ENCODE measurements at regions not wholly inside any gene's neighbourhood (a gene's known extent, or its start where the extent isn't known, plus 50 kb on each side); places are given as distances from the start of the nearest gene placed in this dataset.

- no peak overlapping the region for H3K4me3 ChIP-seq (ENCODE audit: low read depth, low read length)
- no peak for TF ChIP-seq CTCF (IDR thresholded peaks at IDR 0.05; ENCODE audit: low read depth, low read length)
- in situ Hi-C loops (cut with HindIII; ENCODE audit: low sequenced_read_pairs), result no loop called here
- no peak for DNase-seq (ENCODE audit: low read depth, low spot score)
Observed at GRCh38 chr5:145245354-145245753, 589.8 kb downstream of the PRELID2 start.

- peak; percentile 54 for DNase-seq (ENCODE audit: low read depth, low spot score)
- no peak overlapping the region for H3K4me3 ChIP-seq (ENCODE audit: low read depth, low read length)
- in situ Hi-C loops (cut with HindIII; ENCODE audit: low sequenced_read_pairs), result no loop called here
- no peak for TF ChIP-seq CTCF (IDR thresholded peaks at IDR 0.05; ENCODE audit: low read depth, low read length)
Observed at GRCh38 chr5:145244788-145245187, 590.4 kb downstream of the PRELID2 start.

GRCh38 chr5:145244251-145244650 lies 590.9 kb downstream of the PRELID2 start:
- TF ChIP-seq CTCF (IDR thresholded peaks at IDR 0.05; ENCODE audit: low read depth, low read length), result no peak
- no peak for DNase-seq (ENCODE audit: low read depth, low spot score)
- in situ Hi-C loops (cut with HindIII; ENCODE audit: low sequenced_read_pairs), result no loop called here
- H3K4me3 ChIP-seq (ENCODE audit: low read depth, low read length), result no peak overlapping the region

GRCh38 chr5:145243016-145243415 lies 592.1 kb downstream of the PRELID2 start:
- peak; percentile 53 for DNase-seq (ENCODE audit: low read depth, low spot score)

GRCh38 chr5:145242551-145242950 lies 592.6 kb downstream of the PRELID2 start:
- in situ Hi-C loops (cut with HindIII; ENCODE audit: low sequenced_read_pairs), result no loop called here
- TF ChIP-seq CTCF (IDR thresholded peaks at IDR 0.05; ENCODE audit: low read depth, low read length), result no peak
- H3K4me3 ChIP-seq (ENCODE audit: low read depth, low read length), result no peak overlapping the region
- no peak for DNase-seq (ENCODE audit: low read depth, low spot score)

More at GRCh38 chr5:145243016-145243415, 592.1 kb downstream of the PRELID2 start:
- in situ Hi-C loops (cut with HindIII; ENCODE audit: low sequenced_read_pairs), result no loop called here
- TF ChIP-seq CTCF (IDR thresholded peaks at IDR 0.05; ENCODE audit: low read depth, low read length), result no peak
- no peak overlapping the region for H3K4me3 ChIP-seq (ENCODE audit: low read depth, low read length)

GRCh38 chr5:145237843-145238242 lies 597.3 kb downstream of the PRELID2 start:
- in situ Hi-C loops (cut with HindIII; ENCODE audit: low sequenced_read_pairs), result no loop called here
- no peak overlapping the region for H3K4me3 ChIP-seq (ENCODE audit: low read depth, low read length)
- peak; percentile 45 for DNase-seq (ENCODE audit: low read depth, low spot score)
- TF ChIP-seq CTCF (IDR thresholded peaks at IDR 0.05; ENCODE audit: low read depth, low read length), result peak; percentile 62

GRCh38 chr5:145236983-145237382 lies 598.2 kb downstream of the PRELID2 start:
- no peak overlapping the region for H3K4me3 ChIP-seq (ENCODE audit: low read depth, low read length)
- in situ Hi-C loops (cut with HindIII; ENCODE audit: low sequenced_read_pairs), result no loop called here
- no peak for DNase-seq (ENCODE audit: low read depth, low spot score)
- no peak for TF ChIP-seq CTCF (IDR thresholded peaks at IDR 0.05; ENCODE audit: low read depth, low read length)
